SK-N-SH (cell line): ENCODE measurements at regions not wholly inside any gene's neighbourhood (a gene's known extent, or its start where the extent isn't known, plus 50 kb on each side); places are given as distances from the start of the nearest gene placed in this dataset.

ENCODE experiments used
- CTCF ChIA-PET: fragments of 300-600, 350-600 bp; formaldehyde crosslinking; extraction: SDS; loops from one replicate; lab custom pipeline; 2021; lab: Yijun Ruan, JAX
- POLR2A ChIA-PET: fragments of 350-600 bp; sonication (Branson Sonifier 250); formaldehyde crosslinking; extraction: SDS; loops from one replicate; lab custom pipeline; 2020; ENCODE audit warnings: antibody characterized with exemption, inconsistent platforms; lab: Yijun Ruan, JAX
- DNase-seq: peaks from one replicate; pipeline ENCODE4 v3.0.0; 2012
- H2AFZ ChIP-seq: fragments of 200-600 bp; sonication (generic); 2 replicates; pipeline ENCODE4 v1.8.1; 2016; ENCODE audit warnings: antibody characterized with exemption, mild to moderate bottlenecking, low read depth
- H3F3A ChIP-seq: fragments of 200-600 bp; sonication (generic); replicated peaks from 2 replicates; pipeline ENCODE3; 2016; ENCODE audit warnings: antibody characterized with exemption, mild to moderate bottlenecking; ENCODE audit not compliant: insufficient read depth
- H3K27ac ChIP-seq, 2 experiments: fragments of 200-500 bp in 1 of 2; fragments of 200-600 bp in 1 of 2; sonication (Bioruptor generic) in 1 of 2; sonication (generic), shearing (Covaris generic) in 1 of 2; 2 replicates each; pipeline versions ENCODE4 v1.5.1 to v1.6.1; 2014 to 2016; ENCODE audit warnings: low read depth in 2 of 2, inconsistent platforms in 1 of 2, low read length in 1 of 2, mild to moderate bottlenecking in 1 of 2, mixed read lengths in 1 of 2
- H3K27me3 ChIP-seq: fragments of 200-600 bp; sonication (generic), shearing (Covaris generic); 2 replicates; pipeline ENCODE4 v1.6.1; 2016; ENCODE audit warnings: mixed run types; ENCODE audit not compliant: insufficient read depth
- H3K36me3 ChIP-seq, 2 experiments: fragments of 200-500 bp in 1 of 2; fragments of 200-600 bp in 1 of 2; sonication (Bioruptor generic) in 1 of 2; sonication (generic) in 1 of 2; replicated peaks in 1 of 2; 2 replicates each; pipeline versions ENCODE3 to v1.5.1; 2014 to 2016; ENCODE audit warnings: low read length in 1 of 2, mild to moderate bottlenecking in 1 of 2; ENCODE audit not compliant: insufficient read depth in 2 of 2, control insufficient read depth in 1 of 2
- H3K4me1 ChIP-seq, 2 experiments: fragments of 200-500 bp in 1 of 2; fragments of 200-600 bp in 1 of 2; sonication (Bioruptor generic) in 1 of 2; sonication (generic), shearing (Covaris generic) in 1 of 2; 2 replicates each; pipeline versions ENCODE4 v1.5.1 to v1.6.1; 2014 to 2016; ENCODE audit warnings: low read depth in 1 of 2, low read length in 1 of 2, mixed run types in 1 of 2; ENCODE audit not compliant: insufficient read depth in 2 of 2, control insufficient read depth in 1 of 2
- H3K4me2 ChIP-seq: fragments of 200-600 bp; sonication (generic), shearing (Covaris generic); 2 replicates; pipeline ENCODE4 v1.6.1; 2017; ENCODE audit warnings: mixed run types
- H3K4me3 ChIP-seq, 2 experiments: fragments of 200-500 bp in 1 of 2; fragments of 200-600 bp in 1 of 2; sonication (Bioruptor generic) in 1 of 2; sonication (generic), shearing (Covaris generic) in 1 of 2; 2 replicates each; pipeline versions ENCODE4 v1.5.1 to v1.8.1; 2014 to 2016; ENCODE audit warnings: low read depth in 2 of 2, inconsistent platforms in 1 of 2, low read length in 1 of 2, mild to moderate bottlenecking in 1 of 2, mixed read lengths in 1 of 2, moderate library complexity in 1 of 2
- H3K79me2 ChIP-seq: fragments of 200-600 bp; sonication (generic); 2 replicates; pipeline ENCODE4 v1.8.1; 2017; ENCODE audit warnings: mild to moderate bottlenecking; ENCODE audit not compliant: insufficient read depth
- H3K9ac ChIP-seq: fragments of 200-600 bp; sonication (generic); 2 replicates; pipeline ENCODE4 v1.6.1; 2017; ENCODE audit warnings: mixed run types
- H3K9me2 ChIP-seq: fragments of 200-600 bp; sonication (generic); 2 replicates; pipeline ENCODE4 v1.6.1; 2017; ENCODE audit warnings: mixed run types
- H3K9me3 ChIP-seq: fragments of 200-600 bp; sonication (generic); 2 replicates; pipeline ENCODE4 v1.6.1; 2017; ENCODE audit warnings: mixed run types, mild to moderate bottlenecking, moderate library complexity
- H4K20me1 ChIP-seq: fragments of 200-600 bp; sonication (generic); 2 replicates; pipeline ENCODE4 v1.6.1; 2017; ENCODE audit warnings: mild to moderate bottlenecking, mixed run types; ENCODE audit not compliant: insufficient read depth
- CHD2 ChIP-seq: fragments of 150-350 bp; IDR thresholded peaks from 2 replicates; pipeline ENCODE4 v1.6.1; 2018; ENCODE audit warnings: low read length; ENCODE audit not compliant: partially characterized antibody
- CTCF ChIP-seq: fragments of 200-600 bp; sonication (generic); IDR thresholded peaks from 2 replicates; pipeline ENCODE4 v1.6.1; 2017; ENCODE audit warnings: antibody characterized with exemption, mild to moderate bottlenecking, moderate library complexity
- EP300 ChIP-seq, 2 experiments: IDR thresholded peaks; 2 replicates each; pipeline versions ENCODE4 v1.4.0 to v1.6.1; 2012; ENCODE audit warnings: borderline replicate concordance in 1 of 2, low read depth in 1 of 2, low read length in 1 of 2
- FOSL2 ChIP-seq: IDR thresholded peaks from 2 replicates; pipeline ENCODE4 v1.4.0; 2012; ENCODE audit warnings: low read depth, mild to moderate bottlenecking, moderate library complexity, borderline replicate concordance
- FOXJ3 ChIP-seq: sonication (generic); formaldehyde crosslinking; IDR thresholded peaks from 2 replicates; pipeline ENCODE4 v1.5.1; 2020; ENCODE audit warnings: mild to moderate bottlenecking, missing genetic modification reagents
- FOXM1 ChIP-seq: IDR thresholded peaks from 2 replicates; pipeline ENCODE4 v1.4.0; 2012; ENCODE audit warnings: low read depth, mild to moderate bottlenecking
- GATA2 ChIP-seq: sonication (generic); formaldehyde crosslinking; IDR thresholded peaks from 2 replicates; pipeline ENCODE4 v1.5.0; 2020; ENCODE audit warnings: mild to moderate bottlenecking, missing genetic modification reagents
- JUND ChIP-seq: IDR thresholded peaks from 2 replicates; pipeline ENCODE4 v1.4.0; 2012
- MEF2A ChIP-seq: IDR thresholded peaks from 2 replicates; pipeline ENCODE4 v1.4.0; 2012; ENCODE audit warnings: low read depth, borderline replicate concordance
- PBX3 ChIP-seq: IDR thresholded peaks from 2 replicates; pipeline ENCODE4; 2012
- RAD21 ChIP-seq: IDR thresholded peaks from 2 replicates; pipeline ENCODE4 v1.6.1; 2012; ENCODE audit warnings: mild to moderate bottlenecking, low read length
- REST ChIP-seq: IDR thresholded peaks from 2 replicates; pipeline ENCODE4 v1.6.1; 2012; ENCODE audit warnings: mild to moderate bottlenecking, low read depth, low read length, moderate library complexity
- RFX5 ChIP-seq: IDR thresholded peaks from 2 replicates; pipeline ENCODE4 v1.6.1; 2012; ENCODE audit warnings: mild to moderate bottlenecking, improper control_type of control experiment, low read length
- SIN3A ChIP-seq: IDR thresholded peaks from 2 replicates; pipeline ENCODE4 v1.6.1; 2012; ENCODE audit warnings: low read depth, mild to moderate bottlenecking, low read length, moderate library complexity, borderline replicate concordance
- TAF1 ChIP-seq: IDR thresholded peaks from 2 replicates; pipeline ENCODE4 v1.6.1; 2012; ENCODE audit warnings: low read depth, mild to moderate bottlenecking, low read length, moderate library complexity, borderline replicate concordance
- TCF12 ChIP-seq: IDR thresholded peaks from 2 replicates; pipeline ENCODE4 v1.4.0; 2012
- YY1 ChIP-seq: IDR thresholded peaks from 2 replicates; pipeline ENCODE4 v1.4.0; 2012; ENCODE audit warnings: low read depth, mild to moderate bottlenecking
- WGBS: methylation state at CpG from one replicate; pipeline ENCODE4 v1.1.6; 2017; ENCODE audit warnings: low lambda C conversion rate; 5-methylcytosine and 5-hydroxymethylcytosine counted together
- TF ChIP-seq, protein P1 (sequence below): IDR thresholded peaks from 2 replicates; pipeline ENCODE4 v1.4.0; 2012; ENCODE audit warnings: low read depth, borderline replicate concordance

DNA sequence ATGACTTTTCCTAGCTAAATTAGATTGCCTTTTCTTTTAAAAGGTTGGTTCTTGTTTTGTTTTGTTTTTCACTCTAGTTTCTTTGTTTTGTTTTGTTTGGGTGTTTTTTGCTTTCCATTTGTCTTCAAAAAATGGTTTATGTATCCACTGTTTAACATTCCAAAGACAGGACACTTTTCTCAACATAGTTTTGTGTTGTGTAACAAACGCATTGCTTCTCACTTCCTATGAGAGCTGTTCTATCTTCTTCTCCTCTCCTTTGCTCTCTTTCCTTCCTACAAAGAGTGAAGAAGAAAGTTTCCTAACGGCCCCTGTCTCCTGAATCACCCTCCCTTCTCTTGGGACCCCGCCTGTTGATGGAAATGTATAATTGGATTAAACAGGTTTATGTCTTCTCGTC lies 539.7 kb downstream of the ACTL7B start:
- Histone ChIP-seq H3K79me2 (no peaks in the 10 kb centered on the region), H3K9me2 (no peaks in the 10 kb centered on the region), H3K27ac (no peak overlapping the region), H3K4me2 (no peak overlapping the region), H2AFZ (no peak overlapping the region), H3K9me3 (no peaks in the 10 kb centered on the region), H3K4me1 (no peaks in the 10 kb centered on the region), H3F3A (no peaks in the 10 kb centered on the region), H3K36me3 (no peaks in the 10 kb centered on the region), H3K27me3 (no peaks in the 10 kb centered on the region; the same call in 1 of the 2 replicates), H3K9ac (no peak overlapping the region), H4K20me1 (no peaks in the 10 kb centered on the region), H3K4me3 (no peak overlapping the region)
- WGBS = 10% methylated on average over 4 of the region's 4 CpGs
- ChIA-PET CTCF (no interaction called here), POLR2A (no interaction called here)
- TF ChIP-seq RFX5 (no peak), PBX3 (no peak), CTCF (no peak), RAD21 (no peak), YY1 (no peak), SIN3A (no peak), FOXM1 (no peak), GATA2 (no peak), EP300 (IDR thresholded peaks at IDR 0.05; ENCODE audit: borderline replicate concordance in 1 of 2, low read depth in 1 of 2, low read length in 1 of 2) (no peak), TCF12 (no peak), JUND (no peak), FOXJ3 (CRISPR knock-in tag) (no peak), MEF2A (no peak), REST (no peak), CHD2 (no peak), TAF1 (no peak), FOSL2 (no peak)
- TF ChIP-seq, protein P1, sequence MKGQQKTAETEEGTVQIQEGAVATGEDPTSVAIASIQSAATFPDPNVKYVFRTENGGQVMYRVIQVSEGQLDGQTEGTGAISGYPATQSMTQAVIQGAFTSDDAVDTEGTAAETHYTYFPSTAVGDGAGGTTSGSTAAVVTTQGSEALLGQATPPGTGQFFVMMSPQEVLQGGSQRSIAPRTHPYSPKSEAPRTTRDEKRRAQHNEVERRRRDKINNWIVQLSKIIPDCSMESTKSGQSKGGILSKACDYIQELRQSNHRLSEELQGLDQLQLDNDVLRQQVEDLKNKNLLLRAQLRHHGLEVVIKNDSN = no peak
- DNase-seq = no peak
